Calu3 (cell line): ENCODE measurements at regions not wholly inside any gene's neighbourhood (a gene's known extent, or its start where the extent isn't known, plus 50 kb on each side); places are given as distances from the start of the nearest gene placed in this dataset.

Experiments
- BruUV-seq: library from RNA; stranded (reverse); fragments of 400-500 nt; replicated peaks from 2 replicates; lab custom pipeline; 2021; lab: Mats Ljungman, UMichigan
- CTCF ChIA-PET: fragments of 300-600 bp; sonication (Branson Sonifier 250); formaldehyde crosslinking; loops from one replicate; lab custom pipeline; 2022; ENCODE audit warnings: antibody characterized with exemption; lab: Charles Lee
- DNase-seq: peaks from one replicate; pipeline ENCODE4 v3.0.0; 2022
- H3K27ac Mint-ChIP-seq: one replicate; pipeline ENCODE4 v1.8.0; 2022; ENCODE audit warnings: mixed read lengths; ENCODE audit not compliant: unreplicated experiment
- H3K27me3 Mint-ChIP-seq: one replicate; pipeline ENCODE4 v1.8.0; 2022; ENCODE audit warnings: mixed read lengths; ENCODE audit not compliant: unreplicated experiment
- H3K36me3 Mint-ChIP-seq: one replicate; pipeline ENCODE4 v1.8.0; 2022; ENCODE audit warnings: mild to moderate bottlenecking, moderate library complexity, mixed read lengths; ENCODE audit not compliant: insufficient read depth, unreplicated experiment
- H3K4me1 Mint-ChIP-seq: one replicate; pipeline ENCODE4 v1.8.0; 2022; ENCODE audit warnings: mild to moderate bottlenecking, low read depth, mixed read lengths; ENCODE audit not compliant: unreplicated experiment
- H3K4me3 Mint-ChIP-seq: one replicate; pipeline ENCODE4 v1.8.0; 2022; ENCODE audit warnings: mild to moderate bottlenecking, low read depth, moderate library complexity, mixed read lengths; ENCODE audit not compliant: unreplicated experiment
- H3K9me3 Mint-ChIP-seq: one replicate; pipeline ENCODE4 v1.8.0; 2022; ENCODE audit warnings: low read depth, mixed read lengths; ENCODE audit not compliant: unreplicated experiment
- intact Hi-C: fragments of 100-400 bp; cut with micrococcal nuclease; formaldehyde crosslinking; loops from one replicate; pipeline ENCODE4 v1.10.0; 2022; ENCODE audit not compliant: unreplicated experiment
- TF ChIP-seq, protein P1 (sequence below): fragments of 200-600 bp; IDR thresholded peaks from one replicate; pipeline ENCODE4 v1.8.0; 2022; ENCODE audit warnings: antibody characterized with exemption; ENCODE audit not compliant: unreplicated experiment

DNA sequence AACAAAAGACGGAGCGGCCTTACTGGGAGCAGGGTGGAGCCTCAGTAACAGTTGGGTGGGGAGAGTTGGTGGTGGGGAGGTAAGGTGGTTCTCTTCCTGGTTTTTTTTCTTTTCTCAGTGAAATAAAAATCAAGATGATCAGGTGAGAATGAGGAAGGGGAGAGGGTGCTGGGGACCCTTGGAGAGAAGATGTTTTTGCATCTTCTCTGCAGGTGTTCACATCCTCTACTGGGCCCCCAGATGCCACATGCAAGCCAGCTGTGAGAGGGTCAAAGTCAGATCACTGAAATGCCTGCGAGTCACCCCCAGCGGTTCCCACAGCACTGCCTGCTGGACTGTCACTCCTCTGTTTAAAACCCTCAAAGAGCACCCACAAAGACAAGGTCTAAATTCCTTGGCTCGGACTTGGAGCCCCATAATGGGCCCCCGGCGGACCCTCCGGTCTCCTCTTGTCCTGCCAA, 69.8 kb upstream of the FHL2 start:
- Mint-ChIP-seq H3K4me1 (no peaks in the 10 kb centered on the region), H3K27ac (no peak overlapping the region), H3K36me3 (peaks cover 5% of the 10 kb centered on the region), H3K9me3 (no peaks in the 10 kb centered on the region), H3K4me3 (no peak overlapping the region), H3K27me3 (no peaks in the 10 kb centered on the region)
- BruUV-seq, result no TSS peak
- TF ChIP-seq, protein P1, sequence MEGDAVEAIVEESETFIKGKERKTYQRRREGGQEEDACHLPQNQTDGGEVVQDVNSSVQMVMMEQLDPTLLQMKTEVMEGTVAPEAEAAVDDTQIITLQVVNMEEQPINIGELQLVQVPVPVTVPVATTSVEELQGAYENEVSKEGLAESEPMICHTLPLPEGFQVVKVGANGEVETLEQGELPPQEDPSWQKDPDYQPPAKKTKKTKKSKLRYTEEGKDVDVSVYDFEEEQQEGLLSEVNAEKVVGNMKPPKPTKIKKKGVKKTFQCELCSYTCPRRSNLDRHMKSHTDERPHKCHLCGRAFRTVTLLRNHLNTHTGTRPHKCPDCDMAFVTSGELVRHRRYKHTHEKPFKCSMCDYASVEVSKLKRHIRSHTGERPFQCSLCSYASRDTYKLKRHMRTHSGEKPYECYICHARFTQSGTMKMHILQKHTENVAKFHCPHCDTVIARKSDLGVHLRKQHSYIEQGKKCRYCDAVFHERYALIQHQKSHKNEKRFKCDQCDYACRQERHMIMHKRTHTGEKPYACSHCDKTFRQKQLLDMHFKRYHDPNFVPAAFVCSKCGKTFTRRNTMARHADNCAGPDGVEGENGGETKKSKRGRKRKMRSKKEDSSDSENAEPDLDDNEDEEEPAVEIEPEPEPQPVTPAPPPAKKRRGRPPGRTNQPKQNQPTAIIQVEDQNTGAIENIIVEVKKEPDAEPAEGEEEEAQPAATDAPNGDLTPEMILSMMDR, result no peak
- CTCF ChIA-PET, result no interaction called here
- intact Hi-C loops, result no loop called here
- DNase-seq, result no peak

DNA sequence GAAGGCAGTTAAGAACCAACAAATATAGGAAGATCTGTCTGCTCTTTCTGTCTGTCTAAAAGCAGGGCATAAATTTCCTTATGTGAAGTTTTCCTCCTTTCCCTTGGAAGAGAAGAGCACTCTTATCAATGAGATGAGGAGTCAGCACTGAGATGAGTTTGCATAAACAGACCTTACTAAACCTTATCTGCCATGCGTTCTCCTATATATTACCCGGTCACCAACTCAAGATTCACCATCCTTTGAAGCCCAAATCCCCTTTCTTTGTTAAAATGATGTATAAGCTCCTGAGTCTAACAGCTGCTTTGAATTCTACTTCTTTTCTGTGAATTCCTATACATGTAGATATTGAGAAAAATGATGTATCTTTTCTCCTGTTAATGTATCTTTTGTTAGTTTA, 65.5 kb upstream of the FHL2 start:
- DNase-seq, result no peak
- intact Hi-C loops, result no loop called here
- no TSS peak for BruUV-seq
- TF ChIP-seq, protein P1, result no peak
- no peaks in the 10 kb centered on the region for H3K27me3 Mint-ChIP-seq
- peaks cover 12% of the 10 kb centered on the region for H3K4me1 Mint-ChIP-seq
- H3K36me3 Mint-ChIP-seq, result peaks cover 5% of the 10 kb centered on the region
- no peaks in the 10 kb centered on the region for H3K9me3 Mint-ChIP-seq
- H3K27ac Mint-ChIP-seq, result no peak overlapping the region
- no peak overlapping the region for H3K4me3 Mint-ChIP-seq
- CTCF ChIA-PET, result no interaction called here

DNA sequence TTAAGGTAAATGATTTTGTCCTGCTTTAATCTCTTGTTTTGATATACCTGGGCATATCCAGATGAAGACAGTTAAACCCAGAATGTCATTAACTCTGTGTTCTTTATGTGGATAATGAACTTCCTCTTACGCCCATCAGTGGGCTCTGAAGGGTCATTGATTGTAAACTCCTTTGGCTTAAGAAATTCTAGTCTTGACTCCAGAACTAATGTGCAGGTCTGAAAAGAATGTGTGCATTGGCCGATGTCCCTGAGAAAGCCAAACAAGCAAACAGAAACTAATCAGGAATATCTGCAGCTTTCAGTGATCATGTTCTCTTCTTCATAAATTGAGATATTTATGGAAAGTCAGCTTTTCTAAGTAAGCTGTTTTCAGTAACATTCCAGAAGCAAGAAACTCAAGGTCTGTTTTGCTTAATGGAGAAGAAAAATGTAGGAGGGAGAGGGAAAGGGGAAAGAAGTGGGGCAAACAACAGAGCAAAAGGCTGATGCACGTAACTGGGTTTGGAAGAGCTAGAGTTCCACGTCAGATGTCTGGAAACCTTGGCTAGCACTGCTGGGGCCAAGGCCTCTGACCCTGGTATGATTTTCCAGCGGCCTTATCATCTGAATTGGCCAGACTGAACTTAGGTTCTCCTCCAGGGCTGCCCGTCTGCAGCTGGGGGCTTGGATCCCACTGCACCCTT, 61.3 kb upstream of the FHL2 start:
- intact Hi-C loops, result no loop called here
- CTCF ChIA-PET, result interaction anchor here (1.6 kb wide), 1 partner anchor 116 kb away, joined by 5 read pairs; no protein-coding TSS in a partner anchor

DNA sequence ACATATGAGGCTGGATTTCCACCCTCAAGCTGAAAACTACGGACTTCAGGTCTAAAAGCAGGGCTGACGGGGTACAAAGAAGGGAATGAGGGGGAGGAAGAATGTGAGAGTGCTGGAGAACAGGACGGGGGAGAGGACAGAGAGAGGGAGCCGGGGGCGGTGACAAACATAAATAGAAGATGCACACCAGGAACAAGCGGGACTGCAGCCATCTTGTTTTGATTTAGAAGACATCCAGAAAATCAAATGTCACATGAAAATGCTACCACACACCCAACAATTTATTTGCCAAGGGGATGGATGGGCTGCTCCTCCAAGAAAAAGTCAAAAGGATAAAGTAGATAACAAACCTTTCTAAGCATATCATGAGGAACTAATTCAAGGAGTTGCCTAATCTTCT, 59.2 kb upstream of the FHL2 start:
- peaks cover 19% of the 10 kb centered on the region for H3K36me3 Mint-ChIP-seq
- no TSS peak for BruUV-seq
- H3K4me1 Mint-ChIP-seq, result peaks cover 66% of the 10 kb centered on the region
- no peak for DNase-seq
- TF ChIP-seq, protein P1, result no peak
- CTCF ChIA-PET, result no interaction called here
- no peaks in the 10 kb centered on the region for H3K27me3 Mint-ChIP-seq
- no peak overlapping the region for H3K4me3 Mint-ChIP-seq
- H3K9me3 Mint-ChIP-seq, result peaks cover 3% of the 10 kb centered on the region
- H3K27ac Mint-ChIP-seq, result no peak overlapping the region
- intact Hi-C loops, result loop anchor here (5.0 kb wide), 1 partner anchor 469 kb away; no protein-coding TSS in a partner anchor

More for the DNA sequence above, 61.3 kb upstream of the FHL2 start:
- H3K4me3 Mint-ChIP-seq, result no peak overlapping the region
- H3K27me3 Mint-ChIP-seq, result no peaks in the 10 kb centered on the region
- H3K9me3 Mint-ChIP-seq, result peaks cover 3% of the 10 kb centered on the region
- peaks cover 46% of the 10 kb centered on the region for H3K4me1 Mint-ChIP-seq
- H3K27ac Mint-ChIP-seq, result peak overlapping the region; percentile 80
- H3K36me3 Mint-ChIP-seq, result peaks cover 10% of the 10 kb centered on the region
- no TSS peak for BruUV-seq
- TF ChIP-seq, protein P1, result no peak
- no peak for DNase-seq
